ENCODE measurements at regions not wholly inside any gene's neighbourhood (a gene's known extent, or its start where the extent isn't known, plus 50 kb on each side); places are given as distances from the start of the nearest gene placed in this dataset.

DNA sequence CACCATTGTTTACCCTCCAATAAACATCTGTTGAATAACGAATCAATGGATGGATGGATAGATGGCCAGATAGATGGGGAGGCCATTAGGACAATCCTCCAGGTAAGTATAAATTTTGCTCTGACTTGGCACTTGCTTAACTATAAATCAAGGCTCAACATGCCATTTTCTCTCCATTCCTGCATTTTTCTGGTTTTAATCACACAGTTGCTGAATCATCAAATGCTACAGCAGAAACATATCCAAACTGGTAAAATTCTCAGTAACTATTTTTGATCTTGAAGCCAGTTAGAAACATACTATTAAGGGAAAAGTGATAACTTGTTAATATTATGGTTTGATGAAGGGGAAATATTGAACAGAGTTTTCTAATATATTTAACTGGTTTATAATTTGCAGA is 71.5 kb upstream of the MTAP start:
- TF ChIP-seq, protein P1, sequence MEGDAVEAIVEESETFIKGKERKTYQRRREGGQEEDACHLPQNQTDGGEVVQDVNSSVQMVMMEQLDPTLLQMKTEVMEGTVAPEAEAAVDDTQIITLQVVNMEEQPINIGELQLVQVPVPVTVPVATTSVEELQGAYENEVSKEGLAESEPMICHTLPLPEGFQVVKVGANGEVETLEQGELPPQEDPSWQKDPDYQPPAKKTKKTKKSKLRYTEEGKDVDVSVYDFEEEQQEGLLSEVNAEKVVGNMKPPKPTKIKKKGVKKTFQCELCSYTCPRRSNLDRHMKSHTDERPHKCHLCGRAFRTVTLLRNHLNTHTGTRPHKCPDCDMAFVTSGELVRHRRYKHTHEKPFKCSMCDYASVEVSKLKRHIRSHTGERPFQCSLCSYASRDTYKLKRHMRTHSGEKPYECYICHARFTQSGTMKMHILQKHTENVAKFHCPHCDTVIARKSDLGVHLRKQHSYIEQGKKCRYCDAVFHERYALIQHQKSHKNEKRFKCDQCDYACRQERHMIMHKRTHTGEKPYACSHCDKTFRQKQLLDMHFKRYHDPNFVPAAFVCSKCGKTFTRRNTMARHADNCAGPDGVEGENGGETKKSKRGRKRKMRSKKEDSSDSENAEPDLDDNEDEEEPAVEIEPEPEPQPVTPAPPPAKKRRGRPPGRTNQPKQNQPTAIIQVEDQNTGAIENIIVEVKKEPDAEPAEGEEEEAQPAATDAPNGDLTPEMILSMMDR (optimal IDR thresholded peaks at IDR 0.05 in 1 of 3, IDR thresholded peaks at IDR 0.05 in 1 of 3, conservative IDR thresholded peaks at IDR 0.05 in 1 of 3; ENCODE audit: extremely low read depth in 1 of 3, insufficient read depth in 2 of 3, low read length in 3 of 3) = no peak
- TF ChIP-seq EZH2 (IDR thresholded peaks at IDR 0.05; ENCODE audit: low read length) = no peak
